HG02981 (cell line): ENCODE measurements at regions not wholly inside any gene's neighbourhood (a gene's known extent, or its start where the extent isn't known, plus 50 kb on each side); places are given as distances from the start of the nearest gene placed in this dataset.
"Not testable (repeated sequence)": the region's sequence is repeated elsewhere in the genome, so short reads cannot be mapped to it uniquely, and the experiment has no call there.

Source experiments
- ATAC-seq: cut with Tn5 transposase; IDR thresholded peaks from one replicate; pipeline ENCODE4 v1.9.1; 2021; ENCODE audit warnings: mild to moderate bottlenecking, moderate library complexity; ENCODE audit not compliant: unreplicated experiment

GRCh38 chr12:124707316-124707715 lies 139.9 kb upstream of the NCOR2 start:
- no peak for ATAC-seq

GRCh38 chr12:124706363-124706762 lies 139.0 kb upstream of the NCOR2 start:
- no peak for ATAC-seq

- no peak for ATAC-seq
Measured at GRCh38 chr12:124705545-124706138, 138.2 kb upstream of the NCOR2 start.

GRCh38 chr12:124704619-124705018 lies 137.2 kb upstream of the NCOR2 start:
- ATAC-seq, result no peak

GRCh38 chr12:124703856-124704255 lies 136.4 kb upstream of the NCOR2 start:
- no peak for ATAC-seq

- ATAC-seq, result no peak
Measured at GRCh38 chr12:124702736-124703135, 135.3 kb upstream of the NCOR2 start.

GRCh38 chr12:124700810-124701592 lies 133.6 kb upstream of the NCOR2 start:
- no peak for ATAC-seq

GRCh38 chr12:124699909-124700308 lies 132.5 kb upstream of the NCOR2 start:
- no peak for ATAC-seq

- ATAC-seq, result no peak
Measured at GRCh38 chr12:124698998-124699305, 131.5 kb upstream of the NCOR2 start.

GRCh38 chr12:124698211-124698997 lies 131.0 kb upstream of the NCOR2 start:
- no peak for ATAC-seq

- ATAC-seq, result not testable (repeated sequence)
Measured at GRCh38 chr12:124697722-124698121, 130.3 kb upstream of the NCOR2 start.

GRCh38 chr12:124696693-124697476 lies 129.5 kb upstream of the NCOR2 start:
- ATAC-seq, result no peak

GRCh38 chr12:124695861-124696260 lies 128.4 kb upstream of the NCOR2 start:
- no peak for ATAC-seq

GRCh38 chr12:124694846-124695497 lies 127.6 kb upstream of the NCOR2 start:
- no peak for ATAC-seq

- ATAC-seq, result no peak
Measured at GRCh38 chr12:124694250-124694649, 126.8 kb upstream of the NCOR2 start.

GRCh38 chr12:124693111-124693723 lies 125.8 kb upstream of the NCOR2 start:
- no peak for ATAC-seq

GRCh38 chr12:124692443-124692842 lies 125.0 kb upstream of the NCOR2 start:
- no peak for ATAC-seq

GRCh38 chr12:124691429-124691828 lies 124.0 kb upstream of the NCOR2 start:
- no peak for ATAC-seq

GRCh38 chr12:124689631-124690030 lies 122.2 kb upstream of the NCOR2 start:
- ATAC-seq, result no peak

- no peak for ATAC-seq
Measured at GRCh38 chr12:124688356-124688992, 121.1 kb upstream of the NCOR2 start.
